Peyer's patch (tissue), 4 donors: ENCODE measurements at regions not wholly inside any gene's neighbourhood (a gene's known extent, or its start where the extent isn't known, plus 50 kb on each side); places are given as distances from the start of the nearest gene placed in this dataset.

Source experiments
- DNase-seq, 3 donors: peaks; one replicate each; pipeline ENCODE4 v3.0.0-alpha.2; 2017 to 2019
- H3K27ac ChIP-seq, 4 donors: fragments of 200-600 bp; sonication (generic); one replicate each; pipeline ENCODE4 v1.5.1; 2016 to 2019
- H3K27me3 ChIP-seq, 2 donors: fragments of 200-600 bp; sonication (generic); one replicate each; pipeline ENCODE4 v1.5.1; 2019
- H3K36me3 ChIP-seq, 3 donors: fragments of 200-600 bp; sonication (generic); one replicate each; pipeline ENCODE4 v1.5.1; 2016 to 2019
- H3K4me1 ChIP-seq, 4 donors: fragments of 200-600 bp; sonication (generic); one replicate each; pipeline ENCODE4 v1.5.1; 2016 to 2019
- H3K4me3 ChIP-seq, 4 donors: fragments of 200-600 bp; sonication (generic); 1 replicate in 3 of 4; 2 replicates in 1 of 4; pipeline ENCODE4 v1.5.1; 2016 to 2019; ENCODE audit warnings: mild to moderate bottlenecking in 1 of 4
- H3K9me3 ChIP-seq, 4 donors: fragments of 200-600 bp; sonication (generic); one replicate each; pipeline ENCODE4 v1.5.1; 2016 to 2019; ENCODE audit warnings: mild to moderate bottlenecking in 1 of 4
- CTCF ChIP-seq, 6 experiments: fragments of 450-650 bp in 4 of 6; fragments of 200-600 bp in 2 of 6; sonication (generic) in 1 of 6; IDR thresholded peaks; one replicate each; pipeline ENCODE4 v1.5.1; 2017 to 2019; ENCODE audit warnings: antibody characterized with exemption in 6 of 6, mild to moderate bottlenecking in 3 of 6, moderate library complexity in 1 of 6
- POLR2A ChIP-seq, 2 donors: fragments of 450-650 bp; IDR thresholded peaks; one replicate each; pipeline ENCODE4 v1.5.1; 2017; ENCODE audit warnings: antibody characterized with exemption in 2 of 2, mild to moderate bottlenecking in 2 of 2, moderate library complexity in 2 of 2

GRCh38 chr1:181326348-181326747 is 157.0 kb upstream of the CACNA1E start:
- no peak for DNase-seq
- no peak overlapping the region for H3K27ac ChIP-seq
- TF ChIP-seq POLR2A (IDR thresholded peaks at IDR 0.05) (no peak), CTCF (IDR thresholded peaks at IDR 0.05) (no peak)
- no peaks in the 10 kb centered on the region for H3K27me3 ChIP-seq
- no peaks in the 10 kb centered on the region for H3K9me3 ChIP-seq
- H3K4me1 ChIP-seq, result no peaks in the 10 kb centered on the region
- H3K36me3 ChIP-seq, result no peaks in the 10 kb centered on the region
- H3K4me3 ChIP-seq, result no peak overlapping the region

GRCh38 chr1:181327796-181328195 is 155.5 kb upstream of the CACNA1E start:
- H3K4me1 ChIP-seq, result no peaks in the 10 kb centered on the region
- no peaks in the 10 kb centered on the region for H3K27me3 ChIP-seq
- no peak overlapping the region for H3K27ac ChIP-seq
- H3K36me3 ChIP-seq, result no peaks in the 10 kb centered on the region
- no peaks in the 10 kb centered on the region for H3K9me3 ChIP-seq
- no peak overlapping the region for H3K4me3 ChIP-seq
- DNase-seq, result no peak
- TF ChIP-seq CTCF (IDR thresholded peaks at IDR 0.05) (no peak), POLR2A (IDR thresholded peaks at IDR 0.05) (no peak)

GRCh38 chr1:181334724-181335123 is 148.6 kb upstream of the CACNA1E start:
- H3K9me3 ChIP-seq, result no peaks in the 10 kb centered on the region
- H3K27ac ChIP-seq, result no peak overlapping the region
- no peaks in the 10 kb centered on the region for H3K36me3 ChIP-seq
- no peaks in the 10 kb centered on the region for H3K4me1 ChIP-seq
- H3K4me3 ChIP-seq, result no peak overlapping the region
- TF ChIP-seq CTCF (IDR thresholded peaks at IDR 0.05) (no peak), POLR2A (IDR thresholded peaks at IDR 0.05) (no peak)
- no peak for DNase-seq
- H3K27me3 ChIP-seq, result no peaks in the 10 kb centered on the region

GRCh38 chr1:181335631-181336030 is 147.7 kb upstream of the CACNA1E start:
- Histone ChIP-seq H3K36me3 (no peaks in the 10 kb centered on the region), H3K9me3 (no peaks in the 10 kb centered on the region), H3K27me3 (no peaks in the 10 kb centered on the region), H3K4me3 (no peak overlapping the region), H3K4me1 (no peaks in the 10 kb centered on the region), H3K27ac (no peak overlapping the region)
- TF ChIP-seq CTCF (IDR thresholded peaks at IDR 0.05) (no peak), POLR2A (IDR thresholded peaks at IDR 0.05) (no peak)
- DNase-seq, result no peak

GRCh38 chr1:181341026-181341632 is 142.2 kb upstream of the CACNA1E start:
- Histone ChIP-seq H3K27ac (no peak overlapping the region), H3K36me3 (no peaks in the 10 kb centered on the region), H3K4me1 (no peaks in the 10 kb centered on the region), H3K9me3 (no peaks in the 10 kb centered on the region), H3K4me3 (no peak overlapping the region), H3K27me3 (no peaks in the 10 kb centered on the region)
- DNase-seq, result no peak
- TF ChIP-seq POLR2A (IDR thresholded peaks at IDR 0.05), result no peak
- TF ChIP-seq CTCF (IDR thresholded peaks at IDR 0.05), result no peak

GRCh38 chr1:181344091-181344490 is 139.2 kb upstream of the CACNA1E start:
- no peaks in the 10 kb centered on the region for H3K27me3 ChIP-seq
- no peak overlapping the region for H3K27ac ChIP-seq
- TF ChIP-seq CTCF (IDR thresholded peaks at IDR 0.05) (no peak), POLR2A (IDR thresholded peaks at IDR 0.05) (no peak)
- no peak for DNase-seq
- H3K9me3 ChIP-seq, result no peaks in the 10 kb centered on the region
- no peak overlapping the region for H3K4me3 ChIP-seq
- H3K36me3 ChIP-seq, result no peaks in the 10 kb centered on the region
- no peaks in the 10 kb centered on the region for H3K4me1 ChIP-seq
